ENCODE measurements at regions not wholly inside any gene's neighbourhood (a gene's known extent, or its start where the extent isn't known, plus 50 kb on each side); places are given as distances from the start of the nearest gene placed in this dataset.

DNA sequence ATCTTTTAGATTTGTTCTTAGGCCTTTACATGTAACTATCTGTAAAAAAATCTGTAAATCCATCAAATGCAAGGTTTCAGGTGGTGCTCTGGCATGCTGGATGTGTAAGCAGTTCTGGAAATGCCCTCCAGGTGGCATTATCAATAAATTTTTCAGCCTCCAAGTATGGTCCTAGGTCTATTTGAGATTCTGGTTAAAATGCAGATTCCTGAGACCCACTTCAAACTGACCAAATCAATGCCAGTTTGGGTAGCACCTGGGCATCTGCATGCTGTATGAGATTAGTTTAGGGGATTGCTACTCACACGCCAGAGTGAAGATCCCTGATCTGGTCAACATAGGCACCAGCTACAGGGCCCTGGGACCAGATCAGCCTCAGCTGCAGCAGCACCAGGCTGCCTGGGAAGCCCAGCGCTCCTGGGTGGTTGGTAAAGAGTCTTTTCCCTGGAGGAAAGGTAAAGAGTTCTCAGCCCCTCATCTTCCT, 507.3 kb upstream of the CITED2 start:
- TF ChIP-seq, protein P1, sequence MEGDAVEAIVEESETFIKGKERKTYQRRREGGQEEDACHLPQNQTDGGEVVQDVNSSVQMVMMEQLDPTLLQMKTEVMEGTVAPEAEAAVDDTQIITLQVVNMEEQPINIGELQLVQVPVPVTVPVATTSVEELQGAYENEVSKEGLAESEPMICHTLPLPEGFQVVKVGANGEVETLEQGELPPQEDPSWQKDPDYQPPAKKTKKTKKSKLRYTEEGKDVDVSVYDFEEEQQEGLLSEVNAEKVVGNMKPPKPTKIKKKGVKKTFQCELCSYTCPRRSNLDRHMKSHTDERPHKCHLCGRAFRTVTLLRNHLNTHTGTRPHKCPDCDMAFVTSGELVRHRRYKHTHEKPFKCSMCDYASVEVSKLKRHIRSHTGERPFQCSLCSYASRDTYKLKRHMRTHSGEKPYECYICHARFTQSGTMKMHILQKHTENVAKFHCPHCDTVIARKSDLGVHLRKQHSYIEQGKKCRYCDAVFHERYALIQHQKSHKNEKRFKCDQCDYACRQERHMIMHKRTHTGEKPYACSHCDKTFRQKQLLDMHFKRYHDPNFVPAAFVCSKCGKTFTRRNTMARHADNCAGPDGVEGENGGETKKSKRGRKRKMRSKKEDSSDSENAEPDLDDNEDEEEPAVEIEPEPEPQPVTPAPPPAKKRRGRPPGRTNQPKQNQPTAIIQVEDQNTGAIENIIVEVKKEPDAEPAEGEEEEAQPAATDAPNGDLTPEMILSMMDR (IDR thresholded peaks at IDR 0.05), result peak; percentile 48 to 57 (median 57)
- no peak for TF ChIP-seq POLR2A (IDR thresholded peaks at IDR 0.05)
